GM12878 (cell line): ENCODE measurements at regions not wholly inside any gene's neighbourhood (a gene's known extent, or its start where the extent isn't known, plus 50 kb on each side); places are given as distances from the start of the nearest gene placed in this dataset.

ENCODE experiments used
- ATAC-seq: fragments of 200-7000 bp; cut with Tn5 transposase; 3 replicates; pipeline ENCODE4 v1.9.1; 2020; ENCODE audit warnings: mild to moderate bottlenecking, moderate library complexity
- BruUV-seq: library from RNA; stranded (reverse); fragments of 400-500 nt; replicated peaks from 2 replicates; lab custom pipeline; 2021; lab: Mats Ljungman, UMichigan
- CTCF ChIA-PET: fragments of 300-600 bp; sonication (Branson Sonifier 250); formaldehyde crosslinking; extraction: SDS; loops from one replicate; lab custom pipeline; 2021; ENCODE audit warnings: inconsistent platforms; lab: Yijun Ruan, JAX
- POLR2A ChIA-PET: fragments of 350-600 bp; formaldehyde crosslinking; extraction: SDS; loops from one replicate; lab custom pipeline; 2021; ENCODE audit warnings: inconsistent platforms; lab: Charles Lee
- RAD21 ChIA-PET: fragments of 300-600 bp; sonication (Branson Sonifier 250); formaldehyde crosslinking; loops from one replicate; lab custom pipeline; 2023; ENCODE audit warnings: antibody characterized with exemption; ENCODE audit not compliant: unreplicated experiment; lab: Charles Lee
- SMC1A ChIA-PET: fragments of 300-600 bp; sonication (Branson Sonifier 250); formaldehyde crosslinking; loops from one replicate; lab custom pipeline; 2023; ENCODE audit not compliant: unreplicated experiment, uncharacterized antibody; lab: Charles Lee
- DNase-seq: peaks from one replicate; pipeline ENCODE4 v3.0.0-alpha.2; 2011; ENCODE audit warnings: low read depth, low spot score
- FAIRE-seq: peaks from 3 replicates; lab custom pipeline; 2011; peaks lifted over from hg19 to GRCh38; lab: Jason Lieb, UNC
- H2AFZ ChIP-seq: 2 replicates; pipeline ENCODE4 v1.6.0; 2011; ENCODE audit warnings: low read depth, low read length, control low read depth; ENCODE audit not compliant: control insufficient read depth
- H3K27ac ChIP-seq: 2 replicates; pipeline ENCODE4 v1.5.1; 2011; ENCODE audit warnings: control low read depth; ENCODE audit not compliant: control insufficient read depth, insufficient read depth
- H3K27me3 ChIP-seq, 2 experiments: replicated peaks in 1 of 2; 2 replicates each; pipeline versions ENCODE4 v1.6.0 to v1.6.1; 2011; ENCODE audit warnings: low read length in 1 of 2; ENCODE audit not compliant: control insufficient read depth in 2 of 2, insufficient read depth in 2 of 2
- H3K36me3 ChIP-seq, 2 experiments: 2 replicates each; pipeline ENCODE4 v1.5.1; 2011; ENCODE audit warnings: low read length in 1 of 2; ENCODE audit not compliant: control insufficient read depth in 2 of 2, insufficient read depth in 2 of 2
- H3K4me1 ChIP-seq: 2 replicates; pipeline ENCODE4 v1.6.1; 2011; ENCODE audit warnings: mild to moderate bottlenecking, low read length, moderate library complexity, mixed read lengths; ENCODE audit not compliant: control insufficient read depth, insufficient read depth
- H3K4me2 ChIP-seq: 2 replicates; pipeline ENCODE4 v1.6.0; 2011; ENCODE audit warnings: control low read depth; ENCODE audit not compliant: control insufficient read depth, insufficient read depth
- H3K4me3 ChIP-seq: fragments of 200-600 bp; sonication (generic); 2 replicates; pipeline ENCODE4 v1.5.1; 2016
- H3K79me2 ChIP-seq: 2 replicates; pipeline ENCODE4 v1.6.0; 2011; ENCODE audit warnings: low read length; ENCODE audit not compliant: control insufficient read depth, insufficient read depth
- H3K9ac ChIP-seq: 2 replicates; pipeline ENCODE4 v1.8.0; 2011; ENCODE audit warnings: low read length, control low read depth, mixed read lengths; ENCODE audit not compliant: control insufficient read depth, insufficient read depth
- H3K9me3 ChIP-seq: replicated peaks from 3 replicates; pipeline ENCODE4 v1.5.1; 2011; ENCODE audit warnings: mild to moderate bottlenecking, low read length; ENCODE audit not compliant: control insufficient read depth, insufficient read depth
- H4K20me1 ChIP-seq: 2 replicates; pipeline ENCODE4 v1.6.0; 2011; ENCODE audit not compliant: control insufficient read depth, insufficient read depth
- ATF7 ChIP-seq: fragments of 450-650 bp; IDR thresholded peaks from 2 replicates; pipeline ENCODE4 v1.6.1; 2016; ENCODE audit warnings: low read depth, mild to moderate bottlenecking
- BRCA1 ChIP-seq: IDR thresholded peaks from 2 replicates; pipeline ENCODE4 v1.6.1; 2011; ENCODE audit warnings: low read depth, low read length, improper control_type of control experiment
- CEBPB ChIP-seq, 2 experiments: fragments of 150-350 bp in 1 of 2; IDR thresholded peaks; 2 replicates each; pipeline ENCODE4 v1.6.1; 2012 to 2014; ENCODE audit warnings: low read depth in 2 of 2, low read length in 2 of 2, borderline replicate concordance in 1 of 2, inconsistent platforms in 1 of 2
- CREM ChIP-seq: IDR thresholded peaks from 2 replicates; pipeline ENCODE4 v1.6.1; 2014; ENCODE audit warnings: antibody characterized with exemption, low read depth
- DPF2 ChIP-seq: fragments of 450-650 bp; IDR thresholded peaks from 2 replicates; pipeline ENCODE4 v1.6.1; 2017; ENCODE audit warnings: mild to moderate bottlenecking
- EGR1 ChIP-seq, 2 experiments: IDR thresholded peaks; 1 replicate in 1 of 2; 2 replicates in 1 of 2; pipeline ENCODE4 v1.6.1; 2011 to 2012; ENCODE audit warnings: low read depth in 2 of 2, low read length in 2 of 2, borderline replicate concordance in 1 of 2, mild to moderate bottlenecking in 1 of 2, moderate library complexity in 1 of 2
- HDAC2 ChIP-seq: fragments of 200-600 bp; sonication (generic); IDR thresholded peaks from 2 replicates; pipeline ENCODE4 v1.6.1; 2017
- IRF5 ChIP-seq: fragments of 450-650 bp; IDR thresholded peaks from 2 replicates; pipeline ENCODE4 v1.6.1; 2017; ENCODE audit warnings: borderline replicate concordance
- KLF5 ChIP-seq: fragments of 450-650 bp; IDR thresholded peaks from 2 replicates; pipeline ENCODE4 v1.6.1; 2014; ENCODE audit warnings: mild to moderate bottlenecking; ENCODE audit not compliant: partially characterized antibody
- MEF2B ChIP-seq: fragments of 450-650 bp; IDR thresholded peaks from 2 replicates; pipeline ENCODE4 v1.6.1; 2018; ENCODE audit warnings: mild to moderate bottlenecking, moderate library complexity; ENCODE audit not compliant: partially characterized antibody, poor library complexity, severe bottlenecking
- MTA3 ChIP-seq: IDR thresholded peaks from 2 replicates; pipeline ENCODE4 v1.6.1; 2012; ENCODE audit warnings: low read length, inconsistent platforms, borderline replicate concordance
- PAX5 ChIP-seq: IDR thresholded peaks from 2 replicates; pipeline ENCODE4 v1.6.1; 2011; ENCODE audit warnings: low read depth, low read length, borderline replicate concordance
- POU2F2 ChIP-seq: IDR thresholded peaks from 3 replicates; pipeline ENCODE4 v1.6.1; 2011; ENCODE audit warnings: low read depth, mild to moderate bottlenecking, low read length, borderline replicate concordance
- WRNIP1 ChIP-seq: IDR thresholded peaks from 2 replicates; pipeline ENCODE4 v1.6.1; 2011; ENCODE audit warnings: low read depth, low read length, improper control_type of control experiment, borderline replicate concordance
- YBX1 ChIP-seq: fragments of 450-650 bp; IDR thresholded peaks from 2 replicates; pipeline ENCODE4 v1.6.1; 2016; ENCODE audit warnings: antibody characterized with exemption
- ZNF24 ChIP-seq: fragments of 450-650 bp; IDR thresholded peaks from 2 replicates; pipeline ENCODE4 v1.6.1; 2017; ENCODE audit warnings: antibody characterized with exemption, mild to moderate bottlenecking
- ZSCAN29 ChIP-seq: fragments of 450-650 bp; IDR thresholded peaks from 2 replicates; pipeline ENCODE4 v1.6.1; 2017; ENCODE audit warnings: mild to moderate bottlenecking, moderate library complexity
- WGBS: methylation state at CpG from one replicate; pipeline ENCODE4 v1.1.6; 2016; ENCODE audit warnings: low lambda C conversion rate; ENCODE audit not compliant: insufficient replicate concordance, insufficient coverage; ENCODE audit errors: missing lambda C conversion rate; 5-methylcytosine and 5-hydroxymethylcytosine counted together
- in situ Hi-C: fragments of 300-500 bp; cut with MboI; formaldehyde crosslinking; loops from 9 replicates; pipeline ENCODE4 v1.14.3; 2018; ENCODE audit warnings: mixed read lengths
- intact Hi-C: fragments of 100-400 bp; cut with micrococcal nuclease; formaldehyde crosslinking; loops from one replicate; pipeline ENCODE4 v1.14.2; 2022; ENCODE audit not compliant: unreplicated experiment
- TF ChIP-seq, protein P1 (sequence below): fragments of 450-650 bp; IDR thresholded peaks from 2 replicates; pipeline ENCODE4 v1.6.1; 2017; ENCODE audit warnings: mild to moderate bottlenecking, moderate library complexity
- TF ChIP-seq, protein P2 (sequence below): fragments of 450-650 bp; IDR thresholded peaks from 2 replicates; pipeline ENCODE4 v1.6.1; 2018; ENCODE audit warnings: borderline replicate concordance, mild to moderate bottlenecking; ENCODE audit not compliant: partially characterized antibody

DNA sequence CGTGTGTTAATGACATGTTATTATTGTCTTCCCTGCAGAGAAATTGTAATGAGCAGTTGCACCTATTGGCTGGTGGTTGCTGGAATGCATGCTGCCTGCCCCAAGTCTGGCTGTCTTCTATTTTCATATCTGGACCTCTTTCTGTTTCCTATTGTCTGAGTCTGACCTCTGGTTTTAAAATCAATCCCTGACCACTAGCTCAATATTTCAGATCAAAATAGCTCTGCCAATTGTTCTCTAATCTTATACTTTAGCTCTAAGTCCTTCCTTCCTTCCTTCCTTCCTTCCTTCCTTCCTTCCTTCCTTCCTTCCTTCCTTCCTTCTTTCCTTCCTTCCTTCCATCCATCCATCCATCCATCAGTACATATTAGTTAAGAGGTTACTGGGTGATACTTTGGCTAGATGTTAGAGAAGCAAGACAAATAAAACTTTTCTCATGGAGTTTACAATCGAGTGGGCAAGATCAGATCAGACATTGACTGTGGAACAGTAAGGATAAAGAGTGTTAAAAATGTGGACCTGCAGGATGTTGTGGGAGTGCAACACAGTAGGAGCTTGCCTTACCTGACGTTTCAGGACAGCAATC lies 417.1 kb downstream of the SOCS6 start:
- RAD21 ChIA-PET: no interaction called here
- Histone ChIP-seq H3K27me3 (no peaks in the 10 kb centered on the region), H3K9ac (no peak overlapping the region), H3K9me3 (no peaks in the 10 kb centered on the region), H4K20me1 (no peaks in the 10 kb centered on the region), H3K27ac (no peak overlapping the region), H3K4me2 (no peak overlapping the region), H3K79me2 (no peaks in the 10 kb centered on the region), H3K36me3 (no peaks in the 10 kb centered on the region), H2AFZ (no peak overlapping the region), H3K4me1 (no peaks in the 10 kb centered on the region), H3K4me3 (no peak overlapping the region)
- SMC1A ChIA-PET: no interaction called here
- BruUV-seq: no TSS peak
- ATAC-seq (no peak), FAIRE-seq (no peak), DNase-seq (no peak)
- in situ Hi-C loops: no loop called here
- intact Hi-C loops: no loop called here
- CTCF ChIA-PET: no interaction called here
- POLR2A ChIA-PET: interaction anchor here (0.6 kb wide), 1 partner anchor 511 kb away, joined by 3 read pairs; no protein-coding TSS in a partner anchor
- 0% methylated on average over 3 of the region's 3 CpGs for WGBS
- no peak for TF ChIP-seq POU2F2
- TF ChIP-seq KLF5: no peak
- no peak for TF ChIP-seq PAX5
- no peak for TF ChIP-seq EGR1 (IDR thresholded peaks at IDR 0.05; ENCODE audit: borderline replicate concordance in 1 of 2, low read depth in 2 of 2, low read length in 2 of 2)
- TF ChIP-seq ZNF24: no peak
- no peak for TF ChIP-seq ATF7
- no peak for TF ChIP-seq CREM
- TF ChIP-seq ZSCAN29: no peak
- TF ChIP-seq, protein P1, sequence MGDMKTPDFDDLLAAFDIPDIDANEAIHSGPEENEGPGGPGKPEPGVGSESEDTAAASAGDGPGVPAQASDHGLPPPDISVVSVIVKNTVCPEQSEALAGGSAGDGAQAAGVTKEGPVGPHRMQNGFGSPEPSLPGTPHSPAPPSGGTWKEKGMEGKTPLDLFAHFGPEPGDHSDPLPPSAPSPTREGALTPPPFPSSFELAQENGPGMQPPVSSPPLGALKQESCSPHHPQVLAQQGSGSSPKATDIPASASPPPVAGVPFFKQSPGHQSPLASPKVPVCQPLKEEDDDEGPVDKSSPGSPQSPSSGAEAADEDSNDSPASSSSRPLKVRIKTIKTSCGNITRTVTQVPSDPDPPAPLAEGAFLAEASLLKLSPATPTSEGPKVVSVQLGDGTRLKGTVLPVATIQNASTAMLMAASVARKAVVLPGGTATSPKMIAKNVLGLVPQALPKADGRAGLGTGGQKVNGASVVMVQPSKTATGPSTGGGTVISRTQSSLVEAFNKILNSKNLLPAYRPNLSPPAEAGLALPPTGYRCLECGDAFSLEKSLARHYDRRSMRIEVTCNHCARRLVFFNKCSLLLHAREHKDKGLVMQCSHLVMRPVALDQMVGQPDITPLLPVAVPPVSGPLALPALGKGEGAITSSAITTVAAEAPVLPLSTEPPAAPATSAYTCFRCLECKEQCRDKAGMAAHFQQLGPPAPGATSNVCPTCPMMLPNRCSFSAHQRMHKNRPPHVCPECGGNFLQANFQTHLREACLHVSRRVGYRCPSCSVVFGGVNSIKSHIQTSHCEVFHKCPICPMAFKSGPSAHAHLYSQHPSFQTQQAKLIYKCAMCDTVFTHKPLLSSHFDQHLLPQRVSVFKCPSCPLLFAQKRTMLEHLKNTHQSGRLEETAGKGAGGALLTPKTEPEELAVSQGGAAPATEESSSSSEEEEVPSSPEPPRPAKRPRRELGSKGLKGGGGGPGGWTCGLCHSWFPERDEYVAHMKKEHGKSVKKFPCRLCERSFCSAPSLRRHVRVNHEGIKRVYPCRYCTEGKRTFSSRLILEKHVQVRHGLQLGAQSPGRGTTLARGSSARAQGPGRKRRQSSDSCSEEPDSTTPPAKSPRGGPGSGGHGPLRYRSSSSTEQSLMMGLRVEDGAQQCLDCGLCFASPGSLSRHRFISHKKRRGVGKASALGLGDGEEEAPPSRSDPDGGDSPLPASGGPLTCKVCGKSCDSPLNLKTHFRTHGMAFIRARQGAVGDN: no peak
- no peak for TF ChIP-seq DPF2
- TF ChIP-seq, protein P2, sequence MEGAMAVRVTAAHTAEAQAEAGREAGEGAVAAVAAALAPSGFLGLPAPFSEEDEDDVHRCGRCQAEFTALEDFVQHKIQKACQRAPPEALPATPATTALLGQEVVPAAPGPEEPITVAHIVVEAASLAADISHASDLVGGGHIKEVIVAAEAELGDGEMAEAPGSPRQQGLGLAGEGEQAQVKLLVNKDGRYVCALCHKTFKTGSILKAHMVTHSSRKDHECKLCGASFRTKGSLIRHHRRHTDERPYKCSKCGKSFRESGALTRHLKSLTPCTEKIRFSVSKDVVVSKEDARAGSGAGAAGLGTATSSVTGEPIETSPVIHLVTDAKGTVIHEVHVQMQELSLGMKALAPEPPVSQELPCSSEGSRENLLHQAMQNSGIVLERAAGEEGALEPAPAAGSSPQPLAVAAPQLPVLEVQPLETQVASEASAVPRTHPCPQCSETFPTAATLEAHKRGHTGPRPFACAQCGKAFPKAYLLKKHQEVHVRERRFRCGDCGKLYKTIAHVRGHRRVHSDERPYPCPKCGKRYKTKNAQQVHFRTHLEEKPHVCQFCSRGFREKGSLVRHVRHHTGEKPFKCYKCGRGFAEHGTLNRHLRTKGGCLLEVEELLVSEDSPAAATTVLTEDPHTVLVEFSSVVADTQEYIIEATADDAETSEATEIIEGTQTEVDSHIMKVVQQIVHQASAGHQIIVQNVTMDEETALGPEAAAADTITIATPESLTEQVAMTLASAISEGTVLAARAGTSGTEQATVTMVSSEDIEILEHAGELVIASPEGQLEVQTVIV: no peak
- TF ChIP-seq HDAC2: no peak
- TF ChIP-seq MTA3: no peak
- no peak for TF ChIP-seq CEBPB (IDR thresholded peaks at IDR 0.05; ENCODE audit: borderline replicate concordance in 1 of 2, low read depth in 2 of 2, low read length in 2 of 2)
- no peak for TF ChIP-seq MEF2B
- no peak for TF ChIP-seq BRCA1
- TF ChIP-seq YBX1: no peak
- no peak for TF ChIP-seq IRF5
- no peak for TF ChIP-seq WRNIP1
